ENCODE measurements at regions not wholly inside any gene's neighbourhood (a gene's known extent, or its start where the extent isn't known, plus 50 kb on each side); places are given as distances from the start of the nearest gene placed in this dataset.
A peak's percentile ranks its signal among the peaks of the same experiment; 100 is the strongest.
"Not testable (repeated sequence)": the region's sequence is repeated elsewhere in the genome, so short reads cannot be mapped to it uniquely, and the experiment has no call there.

DNA sequence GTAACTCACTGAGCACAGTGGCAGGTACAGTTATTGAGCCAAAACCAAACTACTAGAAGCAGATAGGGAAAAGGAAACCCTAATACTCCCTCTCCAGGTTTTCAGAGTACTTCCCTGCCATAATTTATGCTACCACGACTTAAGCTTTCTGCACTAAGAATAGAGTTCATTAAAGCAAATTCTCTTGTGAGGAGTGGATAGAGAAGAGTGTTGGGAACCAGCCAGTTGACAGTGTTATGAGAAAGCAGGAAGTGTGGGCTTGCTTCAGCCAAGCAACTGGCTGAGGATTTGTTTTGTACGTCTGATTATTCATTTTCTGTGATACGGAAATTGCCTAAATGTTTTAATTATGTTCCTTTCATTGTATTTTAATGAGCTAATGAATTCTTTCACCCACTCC is 280.5 kb downstream of the KIF20B start:
- H3K36me3 ChIP-seq (ENCODE audit: control insufficient read depth, insufficient read depth, low read length), result no peaks in the 10 kb centered on the region
- no peaks in the 10 kb centered on the region for H3K9me3 ChIP-seq (ENCODE audit: control insufficient read depth, insufficient read depth, low read length)
- no peak overlapping the region for H3K4me3 ChIP-seq (ENCODE audit: low read depth, low read length)
- H3K4me1 ChIP-seq (ENCODE audit: control insufficient read depth, insufficient read depth, low read length), result no peaks in the 10 kb centered on the region
- peaks cover 59% of the 10 kb centered on the region for H3K27me3 ChIP-seq (ENCODE audit: control insufficient read depth, insufficient read depth, low read length)
- H3K9ac ChIP-seq (ENCODE audit: low read depth, low read length), result no peak overlapping the region

DNA sequence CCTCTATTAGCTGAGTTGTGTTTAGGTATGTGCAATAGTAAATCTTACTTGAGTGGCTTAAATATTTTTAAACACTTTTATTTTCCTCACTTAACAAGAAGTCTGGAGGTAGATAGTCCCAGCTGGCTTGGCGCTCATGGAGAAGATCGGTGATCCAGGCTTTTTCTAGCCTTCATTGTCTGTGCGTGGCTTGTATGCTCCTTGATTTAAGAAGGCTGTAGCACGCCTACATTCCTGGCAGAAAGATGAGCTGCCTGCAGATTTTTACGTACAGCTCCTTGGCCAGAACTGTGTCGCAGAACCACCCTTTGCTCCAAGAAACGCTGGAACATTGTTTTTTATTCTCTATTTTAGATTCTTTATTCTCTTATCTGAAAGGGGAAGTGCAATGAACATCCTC is 284.1 kb downstream of the KIF20B start:
- Histone ChIP-seq H3K36me3 (ENCODE audit: control insufficient read depth, insufficient read depth, low read length) (no peaks in the 10 kb centered on the region), H3K9me3 (ENCODE audit: control insufficient read depth, insufficient read depth, low read length) (no peaks in the 10 kb centered on the region), H3K4me1 (ENCODE audit: control insufficient read depth, insufficient read depth, low read length) (no peaks in the 10 kb centered on the region), H3K4me3 (ENCODE audit: low read depth, low read length) (no peak overlapping the region), H3K27me3 (ENCODE audit: control insufficient read depth, insufficient read depth, low read length) (peaks cover 27% of the 10 kb centered on the region), H3K9ac (ENCODE audit: low read depth, low read length) (no peak overlapping the region)

DNA sequence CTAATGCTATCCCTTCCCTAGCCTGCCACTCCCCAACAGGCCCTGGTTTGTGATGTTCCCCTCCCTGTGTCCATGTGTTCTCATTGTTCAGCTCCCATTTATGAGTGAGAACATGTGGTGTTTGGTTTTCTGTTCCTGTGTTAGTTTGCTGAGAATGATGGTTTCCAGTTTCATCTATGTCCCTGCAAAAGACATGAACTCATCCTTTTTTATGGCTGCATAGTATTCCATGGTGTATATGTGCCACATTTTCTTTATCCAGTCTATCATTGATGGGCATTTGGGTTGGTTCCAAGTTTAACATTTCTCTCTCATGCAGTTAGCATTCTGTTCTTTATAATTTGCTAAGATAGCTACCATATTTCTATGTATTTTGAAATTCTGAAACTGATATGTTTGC is 287.0 kb downstream of the KIF20B start:
- H3K9me3 ChIP-seq (ENCODE audit: control insufficient read depth, insufficient read depth, low read length); H3K27me3 ChIP-seq (ENCODE audit: control insufficient read depth, insufficient read depth, low read length); H3K4me3 ChIP-seq (ENCODE audit: low read depth, low read length); H3K4me1 ChIP-seq (ENCODE audit: control insufficient read depth, insufficient read depth, low read length); H3K36me3 ChIP-seq (ENCODE audit: control insufficient read depth, insufficient read depth, low read length); H3K9ac ChIP-seq (ENCODE audit: low read depth, low read length): not testable (repeated sequence)

DNA sequence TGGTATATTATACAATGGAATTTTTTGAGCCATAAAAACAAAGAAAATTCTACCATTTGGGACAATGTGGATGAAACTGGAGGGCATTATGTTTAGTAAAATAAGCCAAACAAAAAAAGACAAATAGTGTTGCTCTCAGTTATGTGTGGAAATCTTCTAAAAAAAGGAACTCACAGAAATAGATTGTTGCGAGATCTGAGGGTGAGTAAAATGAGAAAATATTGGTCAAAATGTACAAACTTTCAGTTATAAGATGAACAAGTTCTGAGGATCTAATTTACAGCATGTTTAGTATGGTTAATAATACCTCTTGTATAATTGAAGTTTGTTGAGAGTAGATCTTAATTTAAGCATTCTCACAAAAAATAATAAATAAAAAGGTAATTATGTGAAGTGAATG is 291.2 kb downstream of the KIF20B start:
- no peaks in the 10 kb centered on the region for H3K4me1 ChIP-seq (ENCODE audit: control insufficient read depth, insufficient read depth, low read length)
- H3K4me3 ChIP-seq (ENCODE audit: low read depth, low read length), result no peak overlapping the region
- no peaks in the 10 kb centered on the region for H3K36me3 ChIP-seq (ENCODE audit: control insufficient read depth, insufficient read depth, low read length)
- no peaks in the 10 kb centered on the region for H3K9me3 ChIP-seq (ENCODE audit: control insufficient read depth, insufficient read depth, low read length)
- no peaks in the 10 kb centered on the region for H3K27me3 ChIP-seq (ENCODE audit: control insufficient read depth, insufficient read depth, low read length)
- H3K9ac ChIP-seq (ENCODE audit: low read depth, low read length), result no peak overlapping the region

DNA sequence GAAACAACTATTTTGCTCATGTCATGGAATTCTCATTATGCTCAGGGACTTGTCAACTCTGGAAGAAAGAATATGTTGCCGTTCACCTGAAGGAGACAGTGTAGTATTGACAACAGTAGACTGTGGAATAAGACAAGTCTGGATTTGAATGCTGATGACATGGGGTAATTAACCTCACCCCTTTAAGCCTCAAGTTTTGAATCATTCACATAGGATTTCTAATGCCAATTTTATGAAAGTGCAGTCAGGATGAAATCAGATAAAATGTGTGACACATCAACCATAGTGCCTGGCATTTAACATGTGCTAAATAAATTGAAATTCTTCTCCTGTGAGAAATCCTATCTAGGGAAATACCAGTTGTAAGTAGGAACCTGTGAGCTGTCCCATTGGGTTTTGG is 305.8 kb downstream of the KIF20B start:
- no peaks in the 10 kb centered on the region for H3K36me3 ChIP-seq (ENCODE audit: control insufficient read depth, insufficient read depth, low read length)
- no peaks in the 10 kb centered on the region for H3K4me1 ChIP-seq (ENCODE audit: control insufficient read depth, insufficient read depth, low read length)
- no peak overlapping the region for H3K4me3 ChIP-seq (ENCODE audit: low read depth, low read length)
- no peak overlapping the region for H3K9ac ChIP-seq (ENCODE audit: low read depth, low read length)
- no peaks in the 10 kb centered on the region for H3K9me3 ChIP-seq (ENCODE audit: control insufficient read depth, insufficient read depth, low read length)
- H3K27me3 ChIP-seq (ENCODE audit: control insufficient read depth, insufficient read depth, low read length), result peaks cover 36% of the 10 kb centered on the region

DNA sequence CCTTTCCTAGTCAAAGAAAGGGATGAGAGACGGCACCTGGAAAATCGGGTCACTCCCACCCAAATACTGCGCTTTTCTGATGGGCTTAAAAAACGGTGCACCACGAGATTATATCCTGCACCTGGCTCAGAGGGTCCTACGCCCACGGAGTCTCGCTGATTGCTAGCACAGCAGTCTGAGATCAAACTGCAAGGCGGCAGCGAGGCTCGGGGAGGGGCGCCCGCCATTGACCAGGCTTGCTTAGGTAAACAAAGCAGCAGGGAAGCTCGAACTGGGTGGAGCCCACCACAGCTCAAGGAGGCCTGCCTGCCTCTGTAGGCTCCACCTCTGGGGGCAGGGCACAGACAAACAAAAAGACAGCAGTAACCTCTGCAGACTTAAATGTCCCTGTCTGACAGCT is 309.9 kb downstream of the KIF20B start:
- H3K9me3 ChIP-seq (ENCODE audit: control insufficient read depth, insufficient read depth, low read length); H3K9ac ChIP-seq (ENCODE audit: low read depth, low read length); H3K36me3 ChIP-seq (ENCODE audit: control insufficient read depth, insufficient read depth, low read length); H3K4me1 ChIP-seq (ENCODE audit: control insufficient read depth, insufficient read depth, low read length): not testable (repeated sequence)
- Histone ChIP-seq H3K4me3 (ENCODE audit: low read depth, low read length) (peak overlapping the region; percentile 20), H3K27me3 (ENCODE audit: control insufficient read depth, insufficient read depth, low read length) (peaks cover 33% of the 10 kb centered on the region)

DNA sequence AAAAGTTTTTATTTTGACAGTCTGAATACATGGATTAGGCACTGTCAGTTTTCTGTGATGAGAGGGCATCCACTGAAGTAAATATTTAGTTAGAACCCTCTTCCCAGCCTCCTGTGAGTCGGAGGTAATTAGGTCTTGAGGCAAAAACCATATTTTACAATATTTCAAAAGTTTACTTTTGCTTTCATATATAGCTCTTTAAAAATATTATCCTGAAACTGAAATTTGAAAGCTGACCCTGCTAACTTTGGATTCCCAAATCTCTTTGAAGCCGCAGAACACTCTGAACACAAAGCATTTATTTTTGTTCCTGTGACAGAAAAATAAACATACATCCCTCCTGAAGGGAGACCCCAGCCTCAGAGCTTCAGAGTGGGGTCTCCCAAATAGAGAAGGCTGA is 317.4 kb downstream of the KIF20B start:
- Histone ChIP-seq H3K4me1 (ENCODE audit: control insufficient read depth, insufficient read depth, low read length) (no peaks in the 10 kb centered on the region), H3K4me3 (ENCODE audit: low read depth, low read length) (no peak overlapping the region), H3K27me3 (ENCODE audit: control insufficient read depth, insufficient read depth, low read length) (peaks cover 16% of the 10 kb centered on the region), H3K36me3 (ENCODE audit: control insufficient read depth, insufficient read depth, low read length) (no peaks in the 10 kb centered on the region), H3K9me3 (ENCODE audit: control insufficient read depth, insufficient read depth, low read length) (no peaks in the 10 kb centered on the region), H3K9ac (ENCODE audit: low read depth, low read length) (no peak overlapping the region)

DNA sequence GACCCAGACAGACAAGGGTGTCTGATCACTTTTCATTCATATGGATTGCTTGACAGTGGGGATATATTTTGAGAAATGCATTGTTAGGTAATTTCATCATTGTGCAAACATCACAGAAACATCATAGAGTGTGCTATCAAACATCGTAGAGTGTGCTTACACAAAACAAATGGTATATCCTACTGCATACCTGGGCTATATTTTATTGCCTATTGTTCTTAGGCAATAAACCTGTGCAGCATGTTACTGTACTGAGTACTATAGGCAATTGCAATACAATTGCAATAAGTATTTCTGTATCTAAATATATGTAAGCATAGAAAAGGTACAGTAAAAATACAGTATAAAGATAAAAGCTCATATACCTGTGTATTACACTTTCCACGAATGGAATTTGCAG is 319.1 kb downstream of the KIF20B start:
- Histone ChIP-seq H3K27me3 (ENCODE audit: control insufficient read depth, insufficient read depth, low read length) (peaks cover 16% of the 10 kb centered on the region), H3K9me3 (ENCODE audit: control insufficient read depth, insufficient read depth, low read length) (no peaks in the 10 kb centered on the region), H3K9ac (ENCODE audit: low read depth, low read length) (no peak overlapping the region), H3K36me3 (ENCODE audit: control insufficient read depth, insufficient read depth, low read length) (no peaks in the 10 kb centered on the region), H3K4me3 (ENCODE audit: low read depth, low read length) (no peak overlapping the region), H3K4me1 (ENCODE audit: control insufficient read depth, insufficient read depth, low read length) (no peaks in the 10 kb centered on the region)

DNA sequence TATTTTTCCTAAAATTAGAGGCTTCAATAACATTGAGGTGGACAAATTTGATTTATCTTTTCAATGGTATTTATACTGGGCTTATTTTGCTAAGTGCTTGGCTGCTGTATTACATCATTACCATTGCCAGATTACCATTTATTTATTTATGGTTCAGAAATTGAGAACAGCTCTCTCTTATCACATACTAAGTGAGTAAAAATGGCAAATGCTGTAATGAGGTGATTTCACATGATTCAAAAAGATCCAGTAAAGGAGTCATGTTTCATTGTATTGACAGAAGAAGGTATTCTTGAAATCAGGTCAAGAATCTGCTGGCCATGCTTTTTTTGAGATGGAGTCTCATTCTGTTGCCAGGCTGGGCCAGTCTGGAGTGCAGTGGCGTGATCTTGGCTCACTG is 322.6 kb downstream of the KIF20B start:
- Histone ChIP-seq H3K4me1 (ENCODE audit: control insufficient read depth, insufficient read depth, low read length) (no peaks in the 10 kb centered on the region), H3K27me3 (ENCODE audit: control insufficient read depth, insufficient read depth, low read length) (peaks cover 10% of the 10 kb centered on the region), H3K9ac (ENCODE audit: low read depth, low read length) (no peak overlapping the region), H3K9me3 (ENCODE audit: control insufficient read depth, insufficient read depth, low read length) (no peaks in the 10 kb centered on the region), H3K36me3 (ENCODE audit: control insufficient read depth, insufficient read depth, low read length) (no peaks in the 10 kb centered on the region), H3K4me3 (ENCODE audit: low read depth, low read length) (no peak overlapping the region)

DNA sequence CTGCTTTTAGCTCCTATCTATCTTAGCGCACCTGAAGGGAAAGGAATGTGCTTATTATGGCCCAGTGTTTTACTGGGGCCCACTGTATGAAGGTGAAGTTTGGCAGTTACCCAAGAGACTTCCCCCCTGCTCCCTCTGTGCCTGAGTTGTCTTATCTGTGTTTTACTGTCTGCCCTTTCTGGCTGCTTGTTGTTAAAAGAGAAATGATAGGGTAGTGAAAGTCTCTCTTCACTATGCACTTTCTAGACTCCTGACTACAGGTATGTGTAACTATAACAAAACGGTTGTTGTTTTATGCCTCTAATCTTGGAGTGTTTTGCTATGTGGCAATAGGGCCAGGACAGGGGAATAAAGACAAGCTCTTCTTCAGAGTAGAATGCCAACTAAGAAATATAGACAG is 326.9 kb downstream of the KIF20B start:
- Histone ChIP-seq H3K9me3 (ENCODE audit: control insufficient read depth, insufficient read depth, low read length) (no peaks in the 10 kb centered on the region), H3K4me3 (ENCODE audit: low read depth, low read length) (no peak overlapping the region), H3K36me3 (ENCODE audit: control insufficient read depth, insufficient read depth, low read length) (no peaks in the 10 kb centered on the region), H3K27me3 (ENCODE audit: control insufficient read depth, insufficient read depth, low read length) (no peaks in the 10 kb centered on the region), H3K9ac (ENCODE audit: low read depth, low read length) (no peak overlapping the region), H3K4me1 (ENCODE audit: control insufficient read depth, insufficient read depth, low read length) (no peaks in the 10 kb centered on the region)

DNA sequence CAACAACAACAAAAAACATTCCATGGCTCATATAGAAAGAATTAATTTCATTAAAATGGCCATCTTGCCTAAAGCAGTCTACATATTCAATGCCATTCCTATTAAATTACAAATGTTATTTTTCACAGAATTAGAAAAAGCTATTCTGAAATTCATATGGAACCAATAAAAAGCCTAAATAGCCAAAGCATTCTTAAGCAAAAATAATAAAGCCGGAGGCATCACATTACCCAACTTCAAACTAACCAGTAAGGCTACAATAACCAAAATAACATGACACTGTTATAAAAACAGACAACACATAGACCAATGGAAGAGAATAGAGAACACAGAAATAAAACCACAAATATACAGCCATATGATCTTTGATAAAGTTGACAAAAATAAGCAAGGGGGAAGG is 330.4 kb downstream of the KIF20B start:
- H3K9ac ChIP-seq (ENCODE audit: low read depth, low read length), result no peak overlapping the region
- H3K4me1 ChIP-seq (ENCODE audit: control insufficient read depth, insufficient read depth, low read length), result no peaks in the 10 kb centered on the region
- no peaks in the 10 kb centered on the region for H3K9me3 ChIP-seq (ENCODE audit: control insufficient read depth, insufficient read depth, low read length)
- H3K27me3 ChIP-seq (ENCODE audit: control insufficient read depth, insufficient read depth, low read length), result no peaks in the 10 kb centered on the region
- no peaks in the 10 kb centered on the region for H3K36me3 ChIP-seq (ENCODE audit: control insufficient read depth, insufficient read depth, low read length)
- H3K4me3 ChIP-seq (ENCODE audit: low read depth, low read length), result no peak overlapping the region

DNA sequence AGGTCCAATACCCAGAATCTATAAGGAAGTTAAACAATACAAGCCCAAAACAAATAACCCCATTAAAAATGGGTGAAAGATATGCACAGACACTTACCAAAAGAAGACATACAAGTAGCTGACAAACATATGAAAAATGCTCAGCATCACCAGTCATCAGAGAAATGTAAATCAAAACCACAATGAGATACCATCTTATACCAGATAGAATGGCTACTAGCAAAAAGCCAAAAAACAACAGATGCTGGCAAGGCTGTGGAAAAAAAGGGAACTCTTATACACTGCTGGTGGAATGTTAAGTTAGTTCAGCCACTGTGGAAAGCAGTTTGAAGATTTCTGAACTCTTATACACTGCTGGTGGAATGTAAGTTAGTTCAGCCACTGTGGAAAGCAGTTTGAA is 331.1 kb downstream of the KIF20B start:
- Histone ChIP-seq H3K4me1 (ENCODE audit: control insufficient read depth, insufficient read depth, low read length) (no peaks in the 10 kb centered on the region), H3K36me3 (ENCODE audit: control insufficient read depth, insufficient read depth, low read length) (no peaks in the 10 kb centered on the region), H3K9me3 (ENCODE audit: control insufficient read depth, insufficient read depth, low read length) (no peaks in the 10 kb centered on the region), H3K4me3 (ENCODE audit: low read depth, low read length) (no peak overlapping the region), H3K9ac (ENCODE audit: low read depth, low read length) (no peak overlapping the region), H3K27me3 (ENCODE audit: control insufficient read depth, insufficient read depth, low read length) (no peaks in the 10 kb centered on the region)

DNA sequence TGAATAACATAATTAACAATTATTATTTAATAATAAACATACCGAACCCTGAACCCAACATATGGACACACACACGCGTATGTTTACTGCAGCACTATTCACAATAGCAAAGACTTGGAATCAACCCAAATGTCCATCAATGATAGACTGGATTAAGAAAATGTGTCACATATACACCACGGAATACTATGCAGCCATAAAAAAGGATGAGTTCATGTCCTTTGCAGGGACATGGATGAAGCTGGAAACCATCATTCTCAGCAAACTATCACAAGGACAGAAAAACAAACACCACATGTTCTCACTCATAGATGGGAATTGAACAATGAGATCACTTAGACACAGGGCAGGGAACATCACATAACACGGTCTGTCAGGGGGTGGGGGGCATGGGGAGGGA is 333.5 kb downstream of the KIF20B start:
- not testable (repeated sequence) for H3K4me3 ChIP-seq (ENCODE audit: low read depth, low read length); H3K9ac ChIP-seq (ENCODE audit: low read depth, low read length); H3K9me3 ChIP-seq (ENCODE audit: control insufficient read depth, insufficient read depth, low read length); H3K4me1 ChIP-seq (ENCODE audit: control insufficient read depth, insufficient read depth, low read length); H3K36me3 ChIP-seq (ENCODE audit: control insufficient read depth, insufficient read depth, low read length); H3K27me3 ChIP-seq (ENCODE audit: control insufficient read depth, insufficient read depth, low read length)
